Activated naive CD4-positive, alpha-beta T cell treated with anti-CD3 and anti-CD28 coated beads for 36 hours (primary cell): ENCODE measurements at regions not wholly inside any gene's neighbourhood (a gene's known extent, or its start where the extent isn't known, plus 50 kb on each side); places are given as distances from the start of the nearest gene placed in this dataset.

Experiments used
- CTCF ChIA-PET: fragments of 350-600 bp; sonication (Branson Sonifier 250); formaldehyde crosslinking; loops from one replicate; lab custom pipeline; 2021; ENCODE audit warnings: antibody characterized with exemption; lab: Charles Lee
- DNase-seq: peaks from one replicate; pipeline ENCODE4 v3.0.0-alpha.2; 2020
- H3K27ac Mint-ChIP-seq: one replicate; pipeline ENCODE4 v1.8.0; 2021; ENCODE audit warnings: mild to moderate bottlenecking, mixed read lengths
- H3K27me3 Mint-ChIP-seq: one replicate; pipeline ENCODE4 v1.8.0; 2021; ENCODE audit warnings: low read depth, mixed read lengths
- H3K36me3 Mint-ChIP-seq: one replicate; pipeline ENCODE4 v1.8.0; 2021; ENCODE audit warnings: low read depth, mixed read lengths
- H3K4me1 Mint-ChIP-seq: one replicate; pipeline ENCODE4 v1.8.0; 2021; ENCODE audit warnings: low read depth, mixed read lengths
- H3K4me3 Mint-ChIP-seq: one replicate; pipeline ENCODE4 v1.8.0; 2021; ENCODE audit warnings: mild to moderate bottlenecking, moderate library complexity, mixed read lengths
- H3K9me3 Mint-ChIP-seq: one replicate; pipeline ENCODE4 v1.8.0; 2021; ENCODE audit warnings: mixed read lengths
- intact Hi-C: fragments of 100-400 bp; cut with micrococcal nuclease; formaldehyde crosslinking; loops from one replicate; pipeline ENCODE4 v1.15.1; 2023

DNA sequence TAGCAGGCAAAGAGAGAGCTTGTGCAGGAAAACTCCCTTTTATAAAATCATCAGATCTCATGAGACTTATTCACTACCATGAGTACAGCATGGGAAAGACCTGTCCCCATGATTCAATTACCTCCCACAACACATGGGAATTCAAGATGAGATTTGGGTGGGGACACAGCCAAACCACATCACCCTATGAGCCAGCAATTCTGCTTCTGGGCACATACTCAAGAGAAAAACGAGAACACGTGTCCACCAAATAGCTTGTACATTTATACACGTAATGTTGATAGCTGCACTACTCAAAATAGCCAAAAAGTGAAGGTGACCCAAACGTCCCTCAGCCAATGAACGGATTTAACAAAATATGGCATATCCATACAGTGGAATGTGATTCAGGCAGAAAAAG, 94.5 kb upstream of the DHRSX start:
- H3K9me3 Mint-ChIP-seq = no peaks in the 10 kb centered on the region

DNA sequence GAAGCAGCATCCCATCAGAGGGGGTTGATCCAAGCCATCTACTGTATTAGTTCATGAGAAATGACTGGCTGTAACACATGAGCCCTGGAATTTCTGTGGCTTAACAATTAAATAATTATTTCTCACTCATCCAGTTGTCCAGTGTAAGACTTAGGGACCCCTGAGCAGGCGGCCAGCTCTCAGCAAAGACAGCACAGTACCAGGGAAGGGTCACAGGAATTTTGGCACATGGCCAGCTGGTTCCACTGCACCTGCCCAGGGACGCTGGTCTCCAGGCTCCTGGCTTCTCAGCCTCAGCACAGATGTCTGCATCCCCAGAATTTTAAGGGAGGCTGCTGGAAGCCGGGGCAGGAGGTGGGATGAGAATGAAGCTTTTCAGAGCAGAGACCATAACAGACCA, 93.7 kb upstream of the DHRSX start:
- Mint-ChIP-seq H3K27ac (no peak overlapping the region), H3K4me1 (no peaks in the 10 kb centered on the region), H3K36me3 (peaks cover 2% of the 10 kb centered on the region), H3K27me3 (no peaks in the 10 kb centered on the region), H3K4me3 (no peak overlapping the region), H3K9me3 (no peaks in the 10 kb centered on the region)
- CTCF ChIA-PET = no interaction called here
- intact Hi-C loops = no loop called here
- DNase-seq = no peak

More for the DNA sequence above, 94.5 kb upstream of the DHRSX start:
- H3K4me3 Mint-ChIP-seq = no peak overlapping the region
- no peaks in the 10 kb centered on the region for H3K4me1 Mint-ChIP-seq
- CTCF ChIA-PET = no interaction called here
- H3K27ac Mint-ChIP-seq = no peak overlapping the region
- H3K36me3 Mint-ChIP-seq = peaks cover 5% of the 10 kb centered on the region
- intact Hi-C loops = no loop called here
- DNase-seq = no peak
- H3K27me3 Mint-ChIP-seq = no peaks in the 10 kb centered on the region

DNA sequence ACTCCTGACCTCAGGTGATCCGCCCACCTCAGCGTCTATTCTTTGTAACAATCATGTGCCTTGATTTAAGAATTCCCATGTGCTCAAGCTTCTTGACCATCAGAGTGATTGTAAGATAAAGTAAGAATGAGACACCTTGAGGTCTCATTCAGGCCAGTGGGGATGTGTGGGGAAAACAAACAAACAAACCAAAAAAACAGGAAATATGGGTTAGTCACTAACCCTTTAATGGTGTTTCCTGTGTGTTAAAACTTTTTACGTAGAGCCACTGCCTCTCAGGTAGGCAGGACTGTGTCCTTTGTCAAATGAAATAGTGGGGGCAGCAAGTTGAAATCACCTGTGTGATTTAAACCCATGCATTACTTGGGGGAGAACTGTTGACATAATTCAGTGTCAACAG, 91.5 kb upstream of the DHRSX start:
- Mint-ChIP-seq H3K36me3 (peaks cover under 1% of the 10 kb centered on the region), H3K4me1 (no peaks in the 10 kb centered on the region), H3K27me3 (no peaks in the 10 kb centered on the region), H3K27ac (no peak overlapping the region), H3K4me3 (no peak overlapping the region), H3K9me3 (no peaks in the 10 kb centered on the region)
- intact Hi-C loops = loop anchor here (2.0 kb wide), 1 partner anchor 1137 kb away; no protein-coding TSS in a partner anchor
- DNase-seq = no peak
- CTCF ChIA-PET = no interaction called here

DNA sequence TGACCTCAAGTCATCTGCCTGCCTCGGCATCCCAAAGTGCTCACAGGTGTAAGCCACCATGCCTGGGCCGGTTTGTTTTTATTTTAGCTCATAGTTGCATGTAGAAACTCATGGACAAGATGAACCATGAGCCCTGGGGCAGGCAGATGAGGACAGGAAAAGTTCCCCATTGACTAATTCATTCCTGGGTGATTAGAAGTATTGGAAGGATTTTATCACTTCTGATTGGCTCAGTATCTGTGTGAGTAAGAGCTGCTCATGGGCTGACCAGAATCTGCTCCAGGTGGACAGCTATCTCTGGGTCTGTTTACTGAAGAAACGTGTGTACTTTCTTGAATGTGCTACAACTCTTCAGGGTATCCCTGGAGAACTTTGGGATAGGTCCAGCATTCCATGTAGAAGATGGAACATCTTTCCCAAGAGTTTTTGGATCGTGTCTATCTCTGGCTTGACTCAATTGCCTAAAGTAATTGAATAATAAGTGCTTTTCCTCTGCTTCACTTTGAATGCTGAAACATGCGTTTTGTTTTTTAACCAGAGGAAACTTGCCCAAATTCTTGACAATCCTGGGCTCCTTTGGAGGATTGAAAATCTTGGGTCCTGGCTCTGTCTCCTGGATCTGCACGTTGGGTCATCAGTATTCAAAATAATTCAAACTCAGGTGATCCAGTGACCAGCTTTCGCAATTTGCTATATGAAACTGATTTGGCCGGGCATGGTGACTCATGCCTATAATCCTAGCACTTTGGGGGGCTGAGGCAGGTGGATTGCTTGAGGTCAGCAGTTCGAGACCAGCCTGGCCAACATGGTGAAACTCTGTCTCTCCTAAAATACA, 88.6 kb upstream of the DHRSX start:
- intact Hi-C loops = no loop called here
- DNase-seq = no peak
- Mint-ChIP-seq H3K4me3 (no peak overlapping the region), H3K4me1 (peaks cover 3% of the 10 kb centered on the region), H3K36me3 (no peaks in the 10 kb centered on the region), H3K27ac (no peak overlapping the region), H3K9me3 (no peaks in the 10 kb centered on the region), H3K27me3 (peaks cover 4% of the 10 kb centered on the region)
- CTCF ChIA-PET = no interaction called here

DNA sequence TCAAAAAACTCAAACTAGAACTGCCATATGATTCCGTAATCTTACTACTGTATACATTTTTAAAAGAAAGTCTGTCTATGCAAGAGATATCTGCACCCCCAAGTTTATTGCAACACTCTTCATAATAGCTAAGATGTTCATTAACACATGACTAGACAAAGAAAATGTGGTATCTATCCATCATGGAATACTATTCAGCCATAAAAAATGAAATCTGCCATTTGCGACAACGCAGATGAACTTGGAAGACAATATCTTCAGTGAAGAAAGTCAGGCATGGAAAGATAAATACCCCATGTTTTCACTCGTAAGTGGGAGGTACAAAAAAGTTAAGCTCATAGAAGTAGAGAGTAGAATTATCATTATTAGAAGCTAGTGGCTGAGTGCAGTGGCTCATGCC, 87.3 kb upstream of the DHRSX start:
- H3K27me3 Mint-ChIP-seq = peaks cover 7% of the 10 kb centered on the region
- H3K27ac Mint-ChIP-seq = no peak overlapping the region
- CTCF ChIA-PET = no interaction called here
- no peak overlapping the region for H3K4me3 Mint-ChIP-seq
- no peaks in the 10 kb centered on the region for H3K36me3 Mint-ChIP-seq
- H3K9me3 Mint-ChIP-seq = no peaks in the 10 kb centered on the region
- peaks cover 7% of the 10 kb centered on the region for H3K4me1 Mint-ChIP-seq
- intact Hi-C loops = no loop called here
- DNase-seq = no peak

DNA sequence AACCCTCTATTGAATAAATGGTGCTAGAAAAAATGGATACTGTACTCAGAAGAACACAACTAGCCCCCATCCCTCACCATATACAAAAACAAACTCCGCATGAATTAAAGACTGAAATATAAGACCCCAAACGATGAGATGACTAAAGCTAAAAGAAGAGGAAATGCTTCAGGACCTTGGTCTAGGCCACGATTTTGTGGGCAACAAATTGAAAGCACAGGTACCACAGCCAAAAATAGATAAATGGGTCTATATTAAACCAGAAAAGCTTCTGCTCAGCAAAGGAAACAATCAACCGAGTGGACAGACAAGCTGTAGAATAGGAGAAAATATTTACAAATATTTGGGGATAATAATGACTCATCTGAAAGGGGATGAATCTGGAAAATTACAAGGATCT, 86.4 kb upstream of the DHRSX start:
- peaks cover 16% of the 10 kb centered on the region for H3K27me3 Mint-ChIP-seq
- intact Hi-C loops = no loop called here
- no peak overlapping the region for H3K4me3 Mint-ChIP-seq
- no peaks in the 10 kb centered on the region for H3K36me3 Mint-ChIP-seq
- no peak overlapping the region for H3K27ac Mint-ChIP-seq
- H3K4me1 Mint-ChIP-seq = peaks cover 12% of the 10 kb centered on the region
- CTCF ChIA-PET = no interaction called here
- H3K9me3 Mint-ChIP-seq = no peaks in the 10 kb centered on the region
- DNase-seq = no peak

DNA sequence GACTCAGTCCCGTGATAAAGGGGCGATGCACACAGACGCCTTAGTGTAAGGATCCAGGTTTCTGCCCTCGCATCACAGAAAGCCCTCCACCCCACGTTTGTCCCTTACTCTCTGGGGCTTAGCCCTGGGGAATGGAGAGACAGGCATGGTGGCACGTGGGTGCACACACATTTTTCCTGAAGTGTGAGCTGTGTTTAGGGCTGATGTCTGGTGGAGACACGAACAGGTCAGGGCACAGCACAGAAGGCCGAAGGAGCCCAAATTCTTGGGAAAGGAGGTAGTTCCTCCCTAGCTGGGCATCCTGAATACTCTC, 84.3 kb upstream of the DHRSX start:
- Mint-ChIP-seq H3K4me3 (no peak overlapping the region), H3K9me3 (no peaks in the 10 kb centered on the region), H3K27me3 (peaks cover 25% of the 10 kb centered on the region), H3K27ac (no peak overlapping the region), H3K4me1 (peaks cover 12% of the 10 kb centered on the region), H3K36me3 (no peaks in the 10 kb centered on the region)
- intact Hi-C loops = no loop called here
- no peak for DNase-seq
- CTCF ChIA-PET = no interaction called here

DNA sequence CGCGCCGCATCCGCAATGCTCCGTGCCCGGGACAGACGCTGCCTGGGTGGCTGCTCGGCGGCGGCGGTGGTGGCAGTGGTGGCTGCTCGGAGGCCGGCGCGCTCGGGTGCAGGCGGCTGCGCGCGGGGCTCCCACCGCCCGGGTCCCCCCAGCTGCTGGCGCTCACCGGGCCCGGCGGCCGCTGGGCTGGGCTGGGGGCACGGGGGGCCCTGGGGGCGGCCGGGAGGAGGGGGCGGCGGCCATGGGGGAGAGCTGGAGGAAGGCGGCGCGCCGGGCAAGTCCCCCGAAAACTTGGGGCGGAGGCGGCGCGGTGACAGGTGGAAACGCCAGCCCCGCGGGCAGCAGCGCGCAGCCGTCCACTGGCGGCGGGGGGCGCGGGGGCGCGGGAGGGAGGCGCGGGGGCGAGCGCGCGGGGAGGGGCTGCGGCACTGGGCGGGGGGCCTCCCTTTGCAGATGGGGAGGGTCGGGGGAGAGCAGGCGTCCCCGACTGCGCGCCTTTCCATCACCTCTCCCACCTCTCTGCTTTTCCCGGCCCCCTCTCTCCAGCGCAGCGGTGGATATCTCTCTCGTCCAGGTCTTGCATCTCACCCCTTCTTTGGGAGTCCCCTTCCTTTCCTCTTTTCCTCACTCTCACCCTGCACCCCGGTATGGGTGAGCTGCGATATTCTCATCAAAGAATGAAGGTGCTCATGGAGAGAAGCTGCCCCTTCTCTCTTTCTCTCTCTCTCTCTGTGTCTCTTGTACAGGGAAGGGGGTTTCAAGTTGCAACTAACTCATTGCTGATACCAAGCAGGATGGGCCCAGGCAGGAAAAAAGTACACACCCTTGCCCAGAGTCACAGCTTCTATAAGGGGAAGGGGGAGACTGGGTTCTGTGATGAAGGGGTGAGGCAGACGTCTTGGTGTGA, 83.7 kb upstream of the DHRSX start:
- intact Hi-C loops = no loop called here
- Mint-ChIP-seq H3K27me3 (peaks cover 25% of the 10 kb centered on the region), H3K27ac (no peak overlapping the region), H3K4me3 (peak overlapping the region; percentile 58), H3K9me3 (no peaks in the 10 kb centered on the region), H3K4me1 (peaks cover 12% of the 10 kb centered on the region), H3K36me3 (no peaks in the 10 kb centered on the region)
- CTCF ChIA-PET = no interaction called here
- no peak for DNase-seq

DNA sequence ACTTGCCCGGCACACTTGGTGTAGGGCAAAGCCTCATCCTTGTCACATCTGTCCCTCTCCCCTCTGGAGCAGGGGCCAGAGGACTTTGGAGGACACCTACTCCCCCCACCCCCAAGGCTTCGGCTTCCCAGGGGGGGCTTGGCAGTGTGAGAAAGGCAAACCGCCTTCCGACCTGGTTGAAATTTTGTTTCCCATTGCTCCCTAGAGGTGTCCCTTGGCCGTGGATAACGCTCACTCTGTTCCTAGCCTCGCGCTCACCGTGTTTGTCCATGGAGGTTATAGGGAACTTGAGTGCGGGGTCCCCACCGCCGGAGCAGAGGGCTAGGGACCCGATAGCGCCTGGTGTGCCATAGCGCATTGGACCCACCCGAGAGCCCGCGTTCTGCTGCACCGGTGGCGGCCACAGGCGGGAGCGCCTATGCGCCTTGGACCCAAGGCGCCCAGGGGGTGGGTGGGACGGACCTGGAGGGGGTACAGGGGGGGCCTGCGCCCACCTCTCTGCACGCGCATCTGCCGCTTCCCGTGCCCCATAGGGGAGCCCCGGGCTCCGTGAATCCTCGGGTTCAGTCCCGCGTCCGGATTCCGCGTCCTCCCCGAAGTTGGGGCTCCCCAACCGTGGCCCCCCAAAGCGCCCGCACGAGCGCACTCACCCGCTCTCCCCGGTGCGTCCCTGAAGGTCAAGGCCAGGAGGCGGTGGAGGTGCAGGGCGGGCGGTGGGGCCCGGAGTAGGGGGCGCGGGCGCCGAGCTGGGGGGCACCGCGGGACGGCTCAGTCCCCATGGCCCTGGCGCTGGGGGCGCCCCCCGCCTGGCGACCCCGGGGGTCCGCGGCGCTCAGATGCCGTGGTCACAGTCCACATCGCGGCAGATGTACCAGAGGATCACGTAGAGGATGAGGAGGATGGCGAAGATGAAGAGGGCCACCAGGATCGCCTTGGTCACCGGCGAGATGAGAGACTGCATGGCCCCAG, 82.7 kb upstream of the DHRSX start:
- Mint-ChIP-seq H3K27ac (no peak overlapping the region), H3K9me3 (no peaks in the 10 kb centered on the region), H3K27me3 (peaks cover 35% of the 10 kb centered on the region), H3K4me1 (peaks cover 12% of the 10 kb centered on the region), H3K4me3 (no peak overlapping the region), H3K36me3 (no peaks in the 10 kb centered on the region)
- CTCF ChIA-PET = no interaction called here
- DNase-seq = no peak
- intact Hi-C loops = no loop called here

DNA sequence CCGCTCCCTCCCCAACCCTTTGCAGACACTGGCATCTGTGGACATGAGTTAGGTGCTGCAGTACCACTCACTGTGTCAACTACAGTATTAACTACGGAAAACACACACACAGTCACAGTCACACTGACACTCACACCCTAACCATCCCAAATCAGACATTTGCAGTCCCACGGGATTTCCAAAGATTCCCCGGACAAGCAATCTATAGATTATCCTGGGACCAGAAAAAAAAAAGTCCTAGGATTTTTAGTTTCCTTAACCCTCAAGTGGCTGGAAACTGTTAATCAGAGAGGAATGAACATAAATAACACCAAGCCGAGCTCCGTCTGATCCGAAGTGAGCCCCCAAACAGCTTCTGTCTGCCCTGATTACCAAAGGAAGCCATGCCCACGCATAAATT, 81.9 kb upstream of the DHRSX start:
- intact Hi-C loops = no loop called here

DNA sequence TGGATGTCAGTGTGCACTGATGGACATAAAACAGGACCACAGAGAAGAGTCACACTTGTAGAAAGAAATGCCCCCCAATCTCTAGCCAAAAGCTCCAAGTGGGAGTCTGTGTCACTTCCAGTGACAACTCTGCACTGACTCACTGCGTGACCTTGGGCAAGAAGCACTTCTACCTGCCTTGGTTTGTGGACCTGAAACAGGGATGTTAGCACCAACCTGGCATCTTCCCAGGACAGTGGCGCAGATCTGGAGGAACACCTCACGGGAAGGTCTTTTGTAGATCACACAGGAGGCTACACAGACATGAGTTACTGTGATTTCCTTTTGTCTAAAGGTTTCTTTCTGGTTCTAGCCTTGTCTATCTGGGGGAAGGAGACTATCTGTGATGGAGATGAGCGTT, 80.5 kb upstream of the DHRSX start:
- DNase-seq = no peak
- no peak overlapping the region for H3K27ac Mint-ChIP-seq
- CTCF ChIA-PET = no interaction called here
- intact Hi-C loops = no loop called here
- no peak overlapping the region for H3K4me3 Mint-ChIP-seq
- no peaks in the 10 kb centered on the region for H3K36me3 Mint-ChIP-seq
- H3K27me3 Mint-ChIP-seq = peaks cover 38% of the 10 kb centered on the region
- no peaks in the 10 kb centered on the region for H3K9me3 Mint-ChIP-seq
- H3K4me1 Mint-ChIP-seq = peaks cover 12% of the 10 kb centered on the region

More for the DNA sequence above, 81.9 kb upstream of the DHRSX start:
- Mint-ChIP-seq H3K27ac (no peak overlapping the region), H3K27me3 (peaks cover 38% of the 10 kb centered on the region), H3K9me3 (no peaks in the 10 kb centered on the region), H3K36me3 (no peaks in the 10 kb centered on the region), H3K4me1 (peaks cover 12% of the 10 kb centered on the region), H3K4me3 (no peak overlapping the region)
- CTCF ChIA-PET = no interaction called here
- DNase-seq = no peak

DNA sequence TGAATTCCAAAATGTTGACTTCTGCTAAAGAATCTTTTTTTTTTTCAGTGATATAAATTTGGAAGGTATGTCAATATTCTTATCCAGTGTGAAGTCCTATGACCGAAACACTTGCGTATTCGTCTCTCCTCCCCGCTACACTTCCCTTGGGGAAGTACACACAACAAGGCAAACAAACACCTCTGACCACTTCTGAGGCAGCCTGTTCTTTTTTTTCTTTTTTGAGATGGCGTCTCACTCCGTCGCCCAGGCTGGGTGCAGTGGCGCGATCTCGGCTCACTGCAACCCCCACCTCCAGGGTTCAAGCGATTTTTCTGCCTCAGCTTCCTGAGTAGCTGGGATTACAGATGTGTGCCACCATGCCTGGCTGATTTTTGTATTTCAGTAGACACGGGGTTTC, 78.1 kb upstream of the DHRSX start:
- no peak overlapping the region for H3K4me3 Mint-ChIP-seq
- no peaks in the 10 kb centered on the region for H3K9me3 Mint-ChIP-seq
- intact Hi-C loops = no loop called here
- DNase-seq = no peak
- H3K4me1 Mint-ChIP-seq = peaks cover 9% of the 10 kb centered on the region
- H3K36me3 Mint-ChIP-seq = no peaks in the 10 kb centered on the region
- no peak overlapping the region for H3K27ac Mint-ChIP-seq
- H3K27me3 Mint-ChIP-seq = peaks cover 34% of the 10 kb centered on the region
- CTCF ChIA-PET = no interaction called here
